ENCODE measurements at regions not wholly inside any gene's neighbourhood (a gene's known extent, or its start where the extent isn't known, plus 50 kb on each side); places are given as distances from the start of the nearest gene placed in this dataset.

GRCh38 chr5:108507631-108508030, 125.7 kb upstream of the FBXL17 start:
- TF ChIP-seq, protein P1, sequence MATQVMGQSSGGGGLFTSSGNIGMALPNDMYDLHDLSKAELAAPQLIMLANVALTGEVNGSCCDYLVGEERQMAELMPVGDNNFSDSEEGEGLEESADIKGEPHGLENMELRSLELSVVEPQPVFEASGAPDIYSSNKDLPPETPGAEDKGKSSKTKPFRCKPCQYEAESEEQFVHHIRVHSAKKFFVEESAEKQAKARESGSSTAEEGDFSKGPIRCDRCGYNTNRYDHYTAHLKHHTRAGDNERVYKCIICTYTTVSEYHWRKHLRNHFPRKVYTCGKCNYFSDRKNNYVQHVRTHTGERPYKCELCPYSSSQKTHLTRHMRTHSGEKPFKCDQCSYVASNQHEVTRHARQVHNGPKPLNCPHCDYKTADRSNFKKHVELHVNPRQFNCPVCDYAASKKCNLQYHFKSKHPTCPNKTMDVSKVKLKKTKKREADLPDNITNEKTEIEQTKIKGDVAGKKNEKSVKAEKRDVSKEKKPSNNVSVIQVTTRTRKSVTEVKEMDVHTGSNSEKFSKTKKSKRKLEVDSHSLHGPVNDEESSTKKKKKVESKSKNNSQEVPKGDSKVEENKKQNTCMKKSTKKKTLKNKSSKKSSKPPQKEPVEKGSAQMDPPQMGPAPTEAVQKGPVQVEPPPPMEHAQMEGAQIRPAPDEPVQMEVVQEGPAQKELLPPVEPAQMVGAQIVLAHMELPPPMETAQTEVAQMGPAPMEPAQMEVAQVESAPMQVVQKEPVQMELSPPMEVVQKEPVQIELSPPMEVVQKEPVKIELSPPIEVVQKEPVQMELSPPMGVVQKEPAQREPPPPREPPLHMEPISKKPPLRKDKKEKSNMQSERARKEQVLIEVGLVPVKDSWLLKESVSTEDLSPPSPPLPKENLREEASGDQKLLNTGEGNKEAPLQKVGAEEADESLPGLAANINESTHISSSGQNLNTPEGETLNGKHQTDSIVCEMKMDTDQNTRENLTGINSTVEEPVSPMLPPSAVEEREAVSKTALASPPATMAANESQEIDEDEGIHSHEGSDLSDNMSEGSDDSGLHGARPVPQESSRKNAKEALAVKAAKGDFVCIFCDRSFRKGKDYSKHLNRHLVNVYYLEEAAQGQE (IDR thresholded peaks at IDR 0.05; ENCODE audit: insufficient replicate concordance, low read depth): no peak
- TF ChIP-seq GABPA (IDR thresholded peaks at IDR 0.05; ENCODE audit: low read depth) (no peak), SPI1 (IDR thresholded peaks at IDR 0.05; ENCODE audit: borderline replicate concordance, low read depth) (no peak), CTCF (IDR thresholded peaks at IDR 0.05; ENCODE audit: insufficient read depth, low read length) (no peak), POLR2AphosphoS5 (IDR thresholded peaks at IDR 0.05; ENCODE audit: low read depth) (no peak)
- Histone ChIP-seq H3K27me3 (ENCODE audit: insufficient read depth, poor library complexity, severe bottlenecking) (no peaks in the 10 kb centered on the region), H3K4me3 (replicated peaks; ENCODE audit: insufficient read depth, low read length) (no peak overlapping the region), H3K27ac (replicated peaks) (no peak overlapping the region)
- DNase-seq (ENCODE audit: low read depth in 1 of 2, low spot score in 1 of 2): no peak

DNA sequence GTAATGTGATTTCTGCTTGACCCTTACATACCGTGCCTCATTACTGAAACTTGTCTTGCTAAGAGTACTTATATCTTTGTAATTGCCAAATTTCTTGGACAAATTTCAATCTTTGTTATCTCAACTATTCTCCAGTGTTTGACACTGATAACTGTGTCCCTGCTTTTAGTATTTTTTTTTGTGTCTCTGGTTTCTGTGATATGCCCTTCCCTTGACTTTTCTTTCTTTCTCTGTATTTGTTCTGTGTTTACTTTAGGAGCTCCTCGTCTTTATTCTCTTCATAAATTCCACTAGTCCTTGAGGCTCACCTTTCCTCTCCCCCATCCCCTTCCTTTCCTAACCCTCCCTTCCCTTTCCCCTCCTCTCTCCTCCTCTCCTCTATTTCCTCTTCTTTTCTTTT, 123.7 kb upstream of the FBXL17 start:
- no peak for DNase-seq (ENCODE audit: low read depth in 1 of 2, low spot score in 1 of 2)
- Histone ChIP-seq H3K27ac (replicated peaks) (no peak overlapping the region), H3K4me3 (replicated peaks; ENCODE audit: insufficient read depth, low read length) (no peak overlapping the region), H3K27me3 (ENCODE audit: insufficient read depth, poor library complexity, severe bottlenecking) (no peaks in the 10 kb centered on the region)
- TF ChIP-seq SPI1 (IDR thresholded peaks at IDR 0.05; ENCODE audit: borderline replicate concordance, low read depth) (no peak), GABPA (IDR thresholded peaks at IDR 0.05; ENCODE audit: low read depth) (no peak), POLR2AphosphoS5 (IDR thresholded peaks at IDR 0.05; ENCODE audit: low read depth) (no peak), CTCF (IDR thresholded peaks at IDR 0.05; ENCODE audit: insufficient read depth, low read length) (no peak)
- TF ChIP-seq, protein P1 (IDR thresholded peaks at IDR 0.05; ENCODE audit: insufficient replicate concordance, low read depth): no peak

DNA sequence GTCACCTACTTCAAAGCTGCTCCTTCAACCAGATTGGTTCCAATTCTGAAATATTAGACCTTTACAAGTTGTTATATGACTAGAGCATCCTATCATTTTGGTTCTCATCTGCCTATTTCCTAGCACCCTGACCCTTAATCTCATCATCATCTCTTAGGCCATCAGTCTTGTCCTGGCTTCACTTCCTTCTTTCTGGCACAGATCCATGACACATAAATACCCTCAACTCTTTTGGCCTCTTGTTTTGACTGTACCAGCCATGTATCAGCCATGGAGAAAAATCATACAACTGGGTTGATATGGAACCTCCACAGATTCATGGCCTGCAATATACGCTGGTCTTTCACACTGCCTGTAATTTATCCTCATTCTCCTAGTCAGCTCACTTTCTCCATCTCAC, 123.1 kb upstream of the FBXL17 start:
- Histone ChIP-seq H3K27ac (replicated peaks) (no peak overlapping the region), H3K4me3 (replicated peaks; ENCODE audit: insufficient read depth, low read length) (no peak overlapping the region), H3K27me3 (ENCODE audit: insufficient read depth, poor library complexity, severe bottlenecking) (no peaks in the 10 kb centered on the region)
- TF ChIP-seq, protein P1 (IDR thresholded peaks at IDR 0.05; ENCODE audit: insufficient replicate concordance, low read depth): no peak
- TF ChIP-seq GABPA (IDR thresholded peaks at IDR 0.05; ENCODE audit: low read depth): no peak
- TF ChIP-seq SPI1 (IDR thresholded peaks at IDR 0.05; ENCODE audit: borderline replicate concordance, low read depth): no peak
- TF ChIP-seq CTCF (IDR thresholded peaks at IDR 0.05; ENCODE audit: insufficient read depth, low read length): no peak
- TF ChIP-seq POLR2AphosphoS5 (IDR thresholded peaks at IDR 0.05; ENCODE audit: low read depth): no peak
- DNase-seq (ENCODE audit: low read depth in 1 of 2, low spot score in 1 of 2): no peak

All from HL-60 (cell line).